ENCODE measurements at regions not wholly inside any gene's neighbourhood (a gene's known extent, or its start where the extent isn't known, plus 50 kb on each side); places are given as distances from the start of the nearest gene placed in this dataset.

GRCh38 chr2:125870264-125870663, 785.7 kb upstream of the GYPC start:
- no peak overlapping the region for H3K4me3 ChIP-seq (ENCODE audit: low read length)
- TF ChIP-seq EZH2 (optimal IDR thresholded peaks at IDR 0.05; ENCODE audit: low read depth, low read length) (no peak), EZH2phosphoT487 (IDR thresholded peaks at IDR 0.05; ENCODE audit: low read length) (no peak)
- TF ChIP-seq, protein P1, sequence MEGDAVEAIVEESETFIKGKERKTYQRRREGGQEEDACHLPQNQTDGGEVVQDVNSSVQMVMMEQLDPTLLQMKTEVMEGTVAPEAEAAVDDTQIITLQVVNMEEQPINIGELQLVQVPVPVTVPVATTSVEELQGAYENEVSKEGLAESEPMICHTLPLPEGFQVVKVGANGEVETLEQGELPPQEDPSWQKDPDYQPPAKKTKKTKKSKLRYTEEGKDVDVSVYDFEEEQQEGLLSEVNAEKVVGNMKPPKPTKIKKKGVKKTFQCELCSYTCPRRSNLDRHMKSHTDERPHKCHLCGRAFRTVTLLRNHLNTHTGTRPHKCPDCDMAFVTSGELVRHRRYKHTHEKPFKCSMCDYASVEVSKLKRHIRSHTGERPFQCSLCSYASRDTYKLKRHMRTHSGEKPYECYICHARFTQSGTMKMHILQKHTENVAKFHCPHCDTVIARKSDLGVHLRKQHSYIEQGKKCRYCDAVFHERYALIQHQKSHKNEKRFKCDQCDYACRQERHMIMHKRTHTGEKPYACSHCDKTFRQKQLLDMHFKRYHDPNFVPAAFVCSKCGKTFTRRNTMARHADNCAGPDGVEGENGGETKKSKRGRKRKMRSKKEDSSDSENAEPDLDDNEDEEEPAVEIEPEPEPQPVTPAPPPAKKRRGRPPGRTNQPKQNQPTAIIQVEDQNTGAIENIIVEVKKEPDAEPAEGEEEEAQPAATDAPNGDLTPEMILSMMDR (IDR thresholded peaks at IDR 0.05; ENCODE audit: low read length): no peak
- no peak for DNase-seq

GRCh38 chr2:125870746-125871145, 785.2 kb upstream of the GYPC start:
- H3K79me2 ChIP-seq (ENCODE audit: low read length): no peaks in the 10 kb centered on the region

More at GRCh38 chr2:125870264-125870663, 785.7 kb upstream of the GYPC start:
- no peaks in the 10 kb centered on the region for H3K9me3 ChIP-seq (replicated peaks; ENCODE audit: insufficient read depth, low read length)
- H4K20me1 ChIP-seq (ENCODE audit: insufficient read depth, low read length): no peaks in the 10 kb centered on the region
- no peaks in the 10 kb centered on the region for H3K4me1 ChIP-seq (ENCODE audit: low read length)
- no peaks in the 10 kb centered on the region for H3K79me2 ChIP-seq (ENCODE audit: low read length)
- no peaks in the 10 kb centered on the region for H3K9me2 ChIP-seq (replicated peaks; ENCODE audit: insufficient read depth, low read length)
- no peak overlapping the region for H3K4me2 ChIP-seq (ENCODE audit: low read depth, low read length)
- no peak overlapping the region for H3K9ac ChIP-seq (ENCODE audit: low read length)
- no peaks in the 10 kb centered on the region for H3K36me3 ChIP-seq (replicated peaks; ENCODE audit: insufficient read depth, low read length)
- H3F3A ChIP-seq (ENCODE audit: insufficient read depth, low read length): no peaks in the 10 kb centered on the region
- H3K27ac ChIP-seq (ENCODE audit: low read length): no peak overlapping the region
- H2AFZ ChIP-seq (ENCODE audit: low read length): no peak overlapping the region
- H3K27me3 ChIP-seq (replicated peaks; ENCODE audit: insufficient read depth, low read length): no peaks in the 10 kb centered on the region

DNA sequence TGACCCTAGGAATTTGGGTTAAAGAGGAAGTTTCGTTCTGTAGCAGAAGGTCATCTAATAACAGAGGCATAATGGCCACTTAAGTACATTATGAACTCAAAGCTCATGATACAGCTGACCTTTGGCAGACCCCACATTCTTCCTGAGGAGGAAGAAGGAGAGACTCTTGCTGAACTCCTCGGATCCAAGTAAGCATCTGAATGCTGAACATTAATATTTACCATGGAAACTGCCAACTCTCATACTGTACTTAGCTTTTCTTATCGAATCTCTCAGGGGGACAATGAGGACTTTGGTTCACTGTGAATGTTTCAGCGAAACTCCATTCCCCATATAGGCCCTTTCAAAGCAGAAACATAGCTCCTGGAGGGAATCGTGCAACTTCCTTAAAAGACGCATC, 781.4 kb upstream of the GYPC start:
- no peak overlapping the region for H3K4me2 ChIP-seq (ENCODE audit: low read depth, low read length)
- TF ChIP-seq, protein P1 (IDR thresholded peaks at IDR 0.05; ENCODE audit: low read length): no peak
- TF ChIP-seq EZH2 (optimal IDR thresholded peaks at IDR 0.05; ENCODE audit: low read depth, low read length) (no peak), EZH2phosphoT487 (IDR thresholded peaks at IDR 0.05; ENCODE audit: low read length) (no peak)
- no peaks in the 10 kb centered on the region for H3K9me2 ChIP-seq (replicated peaks; ENCODE audit: insufficient read depth, low read length)
- H3K9ac ChIP-seq (ENCODE audit: low read length): no peak overlapping the region
- H2AFZ ChIP-seq (ENCODE audit: low read length): no peak overlapping the region
- no peak overlapping the region for H3K27ac ChIP-seq (ENCODE audit: low read length)
- no peaks in the 10 kb centered on the region for H3K9me3 ChIP-seq (replicated peaks; ENCODE audit: insufficient read depth, low read length)
- no peak for DNase-seq
- H3K4me3 ChIP-seq (ENCODE audit: low read length): no peak overlapping the region
- no peaks in the 10 kb centered on the region for H3K4me1 ChIP-seq (ENCODE audit: low read length)
- H4K20me1 ChIP-seq (ENCODE audit: insufficient read depth, low read length): no peaks in the 10 kb centered on the region
- H3F3A ChIP-seq (ENCODE audit: insufficient read depth, low read length): no peaks in the 10 kb centered on the region
- no peaks in the 10 kb centered on the region for H3K27me3 ChIP-seq (replicated peaks; ENCODE audit: insufficient read depth, low read length)
- no peaks in the 10 kb centered on the region for H3K79me2 ChIP-seq (ENCODE audit: low read length)
- no peaks in the 10 kb centered on the region for H3K36me3 ChIP-seq (replicated peaks; ENCODE audit: insufficient read depth, low read length)

More at GRCh38 chr2:125870746-125871145, 785.2 kb upstream of the GYPC start:
- DNase-seq: no peak
- Histone ChIP-seq H3K9ac (ENCODE audit: low read length) (no peak overlapping the region), H4K20me1 (ENCODE audit: insufficient read depth, low read length) (no peaks in the 10 kb centered on the region), H3K9me2 (replicated peaks; ENCODE audit: insufficient read depth, low read length) (no peaks in the 10 kb centered on the region), H3F3A (ENCODE audit: insufficient read depth, low read length) (no peaks in the 10 kb centered on the region), H3K4me1 (ENCODE audit: low read length) (no peaks in the 10 kb centered on the region), H3K27ac (ENCODE audit: low read length) (no peak overlapping the region), H3K9me3 (replicated peaks; ENCODE audit: insufficient read depth, low read length) (no peaks in the 10 kb centered on the region), H3K4me2 (ENCODE audit: low read depth, low read length) (no peak overlapping the region), H3K36me3 (replicated peaks; ENCODE audit: insufficient read depth, low read length) (no peaks in the 10 kb centered on the region), H2AFZ (ENCODE audit: low read length) (no peak overlapping the region), H3K4me3 (ENCODE audit: low read length) (no peak overlapping the region), H3K27me3 (replicated peaks; ENCODE audit: insufficient read depth, low read length) (no peaks in the 10 kb centered on the region)
- TF ChIP-seq EZH2 (optimal IDR thresholded peaks at IDR 0.05; ENCODE audit: low read depth, low read length) (no peak), EZH2phosphoT487 (IDR thresholded peaks at IDR 0.05; ENCODE audit: low read length) (no peak)
- TF ChIP-seq, protein P1 (IDR thresholded peaks at IDR 0.05; ENCODE audit: low read length): no peak
